NCI-H1092 treated with DMSO at 0.1 percent for 48 hours (cell line): ENCODE measurements at regions not wholly inside any gene's neighbourhood (a gene's known extent, or its start where the extent isn't known, plus 50 kb on each side); places are given as distances from the start of the nearest gene placed in this dataset.

ENCODE experiments used
- DNase-seq: peaks from one replicate; lab custom pipeline; 2025; lab: John Stamatoyannopoulos, UW

DNA sequence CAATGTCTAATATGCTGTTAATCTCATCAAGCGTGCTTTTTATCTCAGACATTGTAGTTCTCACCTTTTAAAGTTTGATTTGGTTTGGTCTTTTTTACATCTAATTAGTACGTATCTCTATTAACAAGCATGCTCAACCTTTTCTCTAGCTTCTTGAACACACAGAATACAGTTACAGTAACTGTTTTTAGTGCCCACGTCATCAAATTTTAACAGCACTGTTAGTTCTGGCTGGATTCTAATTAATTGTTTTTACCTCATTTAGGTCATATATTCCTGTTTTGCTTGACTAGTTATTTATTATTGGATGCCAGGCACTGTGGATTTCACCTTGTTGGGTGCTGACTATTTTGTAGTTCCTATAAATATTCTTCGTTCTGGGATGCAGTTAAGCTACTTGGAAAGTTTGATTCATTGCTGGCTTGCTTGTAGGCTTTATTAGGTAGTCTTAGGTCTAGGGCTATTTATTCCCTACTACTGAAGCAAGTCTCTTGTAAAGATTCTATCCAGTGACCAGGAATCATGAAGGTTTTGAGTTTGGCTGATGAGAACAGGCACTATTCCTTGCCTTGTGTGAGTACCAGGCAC is 263.0 kb downstream of the ETAA1 start:
- DNase-seq, result no peak

DNA sequence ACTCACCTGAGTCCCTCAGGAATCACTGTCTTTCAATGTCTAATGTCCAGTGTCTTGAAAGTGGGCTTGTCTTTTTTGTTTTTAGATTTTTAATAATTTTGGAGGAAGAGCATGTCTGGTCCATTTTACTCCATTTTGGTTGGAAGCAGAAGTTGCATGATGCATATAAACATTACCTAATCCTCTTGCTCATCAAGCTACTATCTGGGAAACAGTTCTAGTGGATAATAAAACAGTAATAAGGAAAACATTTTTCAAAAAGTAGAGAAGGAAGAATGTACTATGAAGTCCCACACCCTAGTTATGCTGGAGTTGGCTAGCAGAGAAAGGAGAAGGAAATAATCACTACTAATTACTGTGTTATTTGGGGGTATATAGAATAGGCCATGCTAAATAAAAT is 263.7 kb downstream of the ETAA1 start:
- DNase-seq, result no peak

DNA sequence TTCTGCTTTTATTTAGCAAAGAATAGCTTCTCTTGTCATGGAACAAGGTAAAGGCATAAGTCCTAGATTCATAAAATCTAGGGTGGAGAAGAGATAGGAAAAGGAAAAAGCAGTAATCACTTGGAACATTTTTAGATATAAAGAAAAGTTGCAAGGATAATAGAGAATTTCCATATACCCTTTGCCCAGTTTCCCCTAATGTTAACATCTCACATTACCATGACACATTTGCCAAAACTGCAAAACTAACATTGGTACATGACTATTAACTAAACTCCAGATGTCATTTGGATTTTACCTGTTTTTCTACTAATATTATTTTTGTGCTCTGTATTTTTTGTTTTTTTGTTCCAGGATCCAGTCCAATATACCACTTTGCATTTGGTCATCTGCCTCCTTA is 265.1 kb downstream of the ETAA1 start:
- no peak for DNase-seq

DNA sequence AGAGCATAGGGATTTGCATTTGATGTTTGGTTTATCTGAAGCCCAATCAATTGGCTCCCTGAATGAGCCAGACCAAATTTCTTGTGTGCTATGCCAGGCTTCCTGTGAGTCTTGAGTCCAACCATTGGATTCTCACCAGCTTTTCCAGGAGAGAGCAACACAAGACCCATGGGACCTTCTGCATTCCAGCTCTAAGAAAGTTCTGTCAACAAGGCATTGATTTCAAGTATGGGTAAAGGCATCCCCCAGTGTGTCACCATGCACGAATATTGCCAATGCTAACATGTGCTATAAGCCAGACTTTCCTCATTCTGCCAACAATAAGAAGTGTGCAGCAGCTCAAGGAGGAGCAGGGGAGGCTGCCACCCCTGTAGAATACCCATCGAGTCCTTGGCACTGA is 266.6 kb downstream of the ETAA1 start:
- DNase-seq, result no peak

DNA sequence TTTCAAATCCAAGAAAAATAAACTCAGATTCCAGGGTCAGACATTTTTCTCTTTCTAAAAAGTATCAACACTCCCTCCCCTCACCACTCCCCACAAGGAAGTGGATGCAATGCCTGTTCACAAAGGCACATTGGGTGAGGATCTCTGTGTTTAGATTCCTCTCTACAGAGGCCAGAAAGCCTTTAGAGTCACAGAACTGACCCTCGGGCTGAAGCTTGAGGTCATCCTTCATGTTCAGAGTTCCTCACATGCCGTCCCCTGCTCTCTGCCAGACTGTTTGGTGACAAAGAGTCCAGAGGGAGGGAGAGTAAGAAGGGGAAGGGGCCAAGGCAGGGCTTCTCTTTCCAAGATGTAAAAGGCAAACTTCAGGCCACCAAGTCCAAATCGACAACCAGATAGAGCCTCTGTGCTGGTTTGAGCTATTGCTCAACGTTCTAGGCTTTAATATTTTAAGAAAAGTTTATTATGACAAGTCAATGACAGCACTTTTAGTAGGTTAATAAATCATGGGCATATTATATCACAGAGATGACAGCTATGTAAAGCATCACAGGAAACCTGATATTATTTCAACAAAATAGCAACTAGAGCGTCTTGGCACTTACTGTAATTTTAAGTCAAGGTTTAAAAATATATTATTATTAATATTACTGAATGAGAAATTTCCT is 269.4 kb downstream of the ETAA1 start:
- no peak for DNase-seq

DNA sequence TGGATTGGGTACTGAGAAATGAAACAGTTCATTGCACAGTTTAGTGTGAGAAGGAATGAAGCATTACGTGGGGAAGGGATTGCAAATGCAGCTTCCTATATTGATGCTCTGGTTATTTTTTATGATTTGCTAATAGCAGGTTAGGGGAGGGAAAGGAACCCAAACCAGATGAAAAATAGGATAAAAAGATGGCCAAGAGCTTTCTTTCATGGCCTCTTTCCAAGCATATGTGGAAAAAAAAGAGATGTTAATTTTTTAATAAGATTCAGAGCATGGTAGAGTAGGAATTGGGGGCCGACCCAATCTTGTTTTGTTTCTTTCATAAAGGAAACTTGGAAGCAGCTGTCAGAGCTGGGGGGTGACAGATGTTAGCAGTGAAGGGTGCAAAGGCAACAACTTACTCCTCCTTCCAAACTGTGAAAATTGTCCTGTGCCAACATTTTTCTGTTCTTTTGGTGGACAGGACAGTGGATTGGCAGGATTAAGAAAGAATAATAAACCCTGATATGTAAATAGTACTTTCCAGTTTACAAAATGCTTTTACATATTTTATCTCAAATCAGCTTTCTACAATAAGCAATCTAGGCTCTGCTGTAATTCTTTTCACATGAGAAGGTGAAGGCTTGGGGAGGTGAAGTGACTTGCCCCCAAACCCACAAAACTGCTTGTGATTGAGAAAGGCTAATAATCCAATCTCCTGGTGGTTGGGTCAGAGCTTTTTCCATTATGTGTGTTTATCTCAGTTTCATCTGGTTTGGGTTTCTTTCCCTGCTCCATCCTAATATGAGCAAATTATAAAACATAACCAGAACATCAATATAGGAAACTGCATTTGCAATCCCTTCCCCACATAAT is 270.1 kb downstream of the ETAA1 start:
- DNase-seq, result no peak

DNA sequence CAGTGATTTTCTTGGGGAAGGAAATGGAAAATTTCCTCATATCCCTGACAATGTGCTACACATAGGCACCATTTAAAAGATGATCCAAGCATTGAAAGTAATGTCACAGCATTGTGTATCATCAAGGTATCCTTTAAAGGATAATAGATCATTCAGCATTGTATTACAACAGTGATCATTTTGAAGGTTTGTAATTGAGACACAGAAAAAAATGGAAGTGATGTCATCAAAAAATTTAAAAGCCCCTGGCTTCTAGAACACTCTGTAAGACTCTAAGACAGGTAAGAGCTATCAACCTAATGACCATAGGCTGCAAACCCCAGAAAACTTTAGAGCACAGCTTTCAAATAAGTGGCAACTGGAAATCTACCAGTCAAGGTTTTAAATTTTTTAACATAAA is 271.4 kb downstream of the ETAA1 start:
- DNase-seq, result no peak

DNA sequence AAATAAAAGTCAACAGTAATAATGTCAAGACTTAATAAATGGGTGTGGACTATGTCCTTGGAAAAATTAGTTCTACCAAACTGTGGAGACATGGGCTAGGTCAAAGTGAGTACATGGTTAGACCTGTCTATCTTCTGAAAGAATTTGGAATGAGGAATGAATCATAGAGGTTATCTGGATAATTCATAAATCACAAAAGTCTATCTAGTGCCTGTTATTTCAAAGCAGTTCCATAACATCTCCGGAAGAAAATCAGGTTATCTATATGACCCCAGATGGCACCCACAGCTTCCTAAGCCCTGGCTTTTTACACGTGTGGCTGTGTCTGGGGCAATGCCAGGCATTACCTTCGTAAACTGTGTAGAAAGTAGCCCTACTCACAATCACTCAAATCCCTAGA is 272.0 kb downstream of the ETAA1 start:
- DNase-seq, result no peak

DNA sequence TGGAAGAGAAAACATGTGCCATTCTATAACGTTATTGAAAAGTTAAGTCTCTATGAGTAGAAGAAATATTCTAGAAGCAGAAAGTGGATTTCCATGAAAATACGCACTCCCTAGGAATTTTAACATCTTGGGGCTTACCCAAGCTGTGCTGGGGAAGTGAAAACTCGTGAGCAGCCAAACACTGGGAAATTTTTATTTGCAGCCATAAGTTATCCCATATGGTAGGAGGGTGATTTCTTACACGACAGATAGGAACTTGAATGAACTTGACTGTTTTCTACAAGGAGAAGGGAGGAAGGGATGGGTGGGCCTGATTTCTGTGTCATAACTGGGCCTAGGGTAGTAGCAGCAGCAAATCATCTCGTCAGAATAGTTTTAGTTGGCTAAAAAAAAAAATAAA is 272.6 kb downstream of the ETAA1 start:
- no peak for DNase-seq

DNA sequence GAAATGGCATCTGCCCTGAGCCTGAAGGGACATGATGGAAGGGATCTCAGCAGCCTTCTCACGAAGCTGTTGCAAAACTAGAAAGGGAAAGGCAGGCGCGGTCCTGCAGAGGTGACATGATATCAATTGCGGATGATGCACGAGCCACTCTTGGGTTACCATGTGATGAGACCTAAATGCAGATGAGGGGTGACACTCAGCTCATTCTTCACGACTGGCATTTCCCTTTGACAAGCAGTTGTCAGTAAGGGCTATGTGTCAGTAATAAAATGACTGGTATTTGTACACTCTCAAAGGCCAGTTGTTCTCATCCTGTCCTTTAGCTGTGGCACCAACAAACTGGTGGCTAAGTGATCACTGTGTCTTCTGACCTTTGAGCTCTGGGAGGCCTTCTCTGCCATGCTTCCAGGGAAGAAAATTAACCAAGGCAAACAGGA is 273.6 kb downstream of the ETAA1 start:
- no peak for DNase-seq

DNA sequence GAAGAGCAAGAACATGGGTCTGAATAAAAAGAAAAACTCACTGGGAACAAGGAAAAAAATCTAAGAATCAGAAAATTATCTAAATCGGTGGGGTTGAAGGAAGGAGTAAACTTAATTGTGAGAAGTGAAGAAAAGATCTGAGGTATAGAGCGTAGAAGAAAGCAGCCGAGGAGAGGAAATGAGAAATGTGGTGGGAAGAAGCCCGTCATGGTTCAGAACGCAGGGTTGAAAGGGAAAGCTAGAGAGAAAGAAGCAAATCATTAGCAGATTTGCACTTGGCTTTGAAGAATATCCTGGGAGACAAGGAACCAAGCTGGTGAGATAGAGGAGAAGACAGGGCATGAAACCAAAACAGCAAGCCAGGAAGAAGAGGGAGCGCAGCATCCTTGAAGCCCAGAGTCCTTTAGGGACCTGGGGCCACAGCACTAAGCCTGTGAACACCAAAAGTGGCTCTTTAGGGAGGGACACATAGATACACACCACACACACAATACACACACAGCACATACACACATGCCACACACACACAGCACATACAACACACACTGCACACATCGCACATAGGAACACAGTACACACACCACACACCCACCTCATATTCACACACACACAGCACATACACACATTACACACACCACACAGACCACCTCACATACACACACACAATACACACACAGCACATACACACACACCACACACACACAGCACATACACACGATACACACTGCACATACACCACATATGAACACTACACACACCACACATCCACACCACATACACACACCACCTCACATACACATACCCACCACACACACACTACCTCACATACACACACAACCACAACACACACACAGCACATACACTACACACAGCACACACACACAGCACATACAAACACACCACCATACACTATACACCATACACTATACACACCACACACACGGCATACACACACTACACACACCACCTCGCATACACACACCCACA is 274.6 kb downstream of the ETAA1 start:
- DNase-seq, result no peak

DNA sequence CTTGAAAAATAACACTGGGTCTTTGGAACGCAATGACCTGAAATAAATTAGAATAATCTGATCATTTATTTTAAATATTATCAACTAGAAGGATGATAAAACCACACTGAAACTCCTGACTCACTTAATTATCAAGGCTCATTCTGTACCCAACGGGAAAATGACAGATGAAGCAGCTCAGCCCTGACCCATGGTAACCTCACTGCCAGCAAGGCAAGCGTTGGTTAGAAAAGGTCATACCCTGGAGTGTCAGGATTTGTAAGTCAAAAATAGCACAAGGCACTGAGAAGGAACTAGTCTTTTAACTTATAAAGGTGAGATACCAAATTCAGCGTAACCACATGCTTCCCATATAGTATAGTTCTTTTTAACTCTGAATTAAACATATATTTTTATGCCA is 277.5 kb downstream of the ETAA1 start:
- DNase-seq, result no peak

DNA sequence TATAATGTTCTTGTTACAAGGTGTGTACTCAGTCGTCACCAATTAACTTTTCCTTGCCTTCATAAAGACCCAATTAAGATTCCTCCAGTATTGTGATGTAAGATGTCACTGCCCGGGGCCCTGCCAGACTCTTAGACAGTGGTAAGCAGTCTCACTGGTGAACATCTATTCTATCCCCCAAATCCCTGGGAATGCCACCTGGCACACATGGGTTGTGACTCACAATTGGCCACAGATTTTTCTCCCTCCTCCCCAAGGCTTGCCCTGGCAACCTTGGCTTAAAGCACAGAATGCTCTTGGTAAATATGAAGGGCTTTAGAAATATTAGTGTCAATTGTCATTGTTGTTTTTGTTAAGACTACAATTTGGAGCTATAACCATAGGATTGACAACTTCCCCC is 287.9 kb downstream of the ETAA1 start:
- no peak for DNase-seq

DNA sequence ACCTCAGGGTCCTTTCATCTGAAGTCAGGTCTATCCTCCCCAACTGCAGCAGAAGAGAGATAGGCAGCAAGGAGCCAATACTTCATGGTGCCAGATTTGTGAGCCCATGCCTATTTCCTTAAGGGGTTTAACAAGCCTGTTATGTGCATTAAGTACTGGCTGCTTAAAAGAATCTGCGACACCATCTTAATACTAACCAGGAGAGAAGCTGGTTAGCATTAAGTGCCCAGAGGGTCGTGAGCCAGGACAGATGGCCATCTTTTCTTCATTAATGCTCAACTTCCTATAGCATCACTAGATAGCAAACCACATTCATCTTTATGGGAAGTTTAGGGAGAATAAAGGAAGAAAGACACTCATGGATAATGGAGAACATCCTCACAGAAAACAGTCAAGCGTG is 289.1 kb downstream of the ETAA1 start:
- DNase-seq, result no peak

DNA sequence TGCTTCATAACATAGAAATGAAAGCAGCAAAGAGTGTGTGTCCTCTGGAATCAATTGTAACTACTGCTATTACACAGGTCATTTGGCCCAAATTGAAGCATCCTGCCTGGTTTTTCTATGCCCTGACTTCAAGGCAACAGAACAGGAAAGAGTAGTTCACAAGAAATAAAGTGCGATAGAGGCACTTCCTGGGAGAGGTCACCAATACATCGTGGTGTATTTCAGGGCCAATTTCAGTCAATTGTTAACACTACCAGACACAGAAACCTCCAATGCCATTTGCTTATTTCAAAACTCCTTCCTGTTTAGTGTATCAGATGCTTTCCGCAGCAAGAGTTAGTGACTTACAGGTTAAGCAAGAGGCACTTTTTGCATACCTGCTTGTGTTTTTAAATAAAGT is 292.1 kb downstream of the ETAA1 start:
- DNase-seq, result no peak

DNA sequence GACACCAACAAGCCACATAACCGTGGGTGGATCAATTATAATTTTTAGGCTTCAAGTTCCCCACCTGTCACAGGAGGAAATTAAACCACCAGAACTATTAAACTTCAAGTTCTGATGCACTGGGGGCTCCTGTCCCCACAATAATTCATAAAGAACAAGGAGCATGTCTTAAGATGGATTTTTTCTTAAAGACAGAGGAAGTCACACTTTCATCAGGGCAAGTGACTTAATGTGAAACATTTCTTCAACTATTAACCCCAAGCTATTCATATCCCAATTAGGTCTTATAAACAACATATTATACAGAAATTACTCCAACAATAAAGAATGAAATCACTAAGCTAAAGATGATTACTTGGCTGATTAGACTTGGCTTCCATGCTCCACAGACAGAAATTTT is 292.5 kb downstream of the ETAA1 start:
- DNase-seq, result no peak

DNA sequence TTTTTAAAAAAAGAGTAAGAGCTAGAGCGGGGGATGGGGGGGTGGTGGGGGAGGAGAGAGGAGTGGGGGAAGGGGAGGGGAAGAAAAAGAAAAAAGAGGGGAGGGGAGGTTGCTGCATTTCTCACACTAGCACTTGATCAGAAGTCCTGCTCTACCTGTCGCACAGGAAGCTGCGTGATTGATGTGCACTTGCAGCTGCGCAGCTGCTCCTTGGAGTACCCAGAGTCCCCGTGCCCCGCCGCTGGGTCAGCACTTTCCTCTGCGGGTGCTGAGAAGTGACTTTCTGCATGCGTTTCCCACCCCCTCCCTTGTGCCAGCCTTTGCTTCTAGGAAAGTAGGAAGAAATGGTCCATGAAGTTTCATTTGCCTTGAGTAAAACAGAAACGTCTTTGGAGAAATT is 297.3 kb downstream of the ETAA1 start:
- DNase-seq, result no peak

DNA sequence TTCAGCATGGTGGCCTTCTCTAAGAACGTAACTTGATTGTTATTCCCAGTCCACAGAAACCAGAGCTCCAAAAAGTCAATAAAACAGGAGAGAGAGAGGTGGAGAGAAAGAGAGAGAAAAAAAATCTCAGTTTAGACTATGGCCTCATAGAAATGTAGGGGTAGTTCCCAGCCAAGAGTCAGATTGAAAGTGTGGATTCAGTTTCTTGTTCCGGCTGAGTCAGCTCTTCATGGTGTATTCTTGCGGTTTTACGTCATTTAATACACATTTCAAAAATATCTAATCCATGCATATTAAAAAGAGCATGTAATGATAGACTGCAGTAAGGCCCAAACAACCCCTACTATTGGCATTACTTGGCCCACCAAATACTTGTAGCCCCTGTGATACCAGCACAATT is 303.9 kb downstream of the ETAA1 start:
- no peak for DNase-seq

DNA sequence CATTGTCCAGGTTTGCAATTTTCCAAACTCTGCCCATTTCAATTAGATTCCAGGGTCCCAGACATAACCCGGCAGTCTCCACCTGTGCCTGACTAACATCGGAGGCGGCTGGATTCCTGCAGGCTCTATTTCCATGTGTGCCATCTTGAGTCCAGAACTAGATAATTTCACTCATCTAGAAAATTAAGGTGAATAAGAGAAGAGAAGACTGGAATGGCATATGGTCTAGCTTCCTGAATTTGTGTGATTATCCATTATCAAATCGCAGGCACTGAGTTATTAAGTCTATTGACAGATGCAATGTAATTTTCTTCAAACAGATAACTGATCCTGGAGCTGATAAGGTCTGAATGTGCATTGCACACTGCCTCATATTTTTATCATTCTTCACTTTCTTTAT is 305.2 kb downstream of the ETAA1 start:
- DNase-seq, result no peak

DNA sequence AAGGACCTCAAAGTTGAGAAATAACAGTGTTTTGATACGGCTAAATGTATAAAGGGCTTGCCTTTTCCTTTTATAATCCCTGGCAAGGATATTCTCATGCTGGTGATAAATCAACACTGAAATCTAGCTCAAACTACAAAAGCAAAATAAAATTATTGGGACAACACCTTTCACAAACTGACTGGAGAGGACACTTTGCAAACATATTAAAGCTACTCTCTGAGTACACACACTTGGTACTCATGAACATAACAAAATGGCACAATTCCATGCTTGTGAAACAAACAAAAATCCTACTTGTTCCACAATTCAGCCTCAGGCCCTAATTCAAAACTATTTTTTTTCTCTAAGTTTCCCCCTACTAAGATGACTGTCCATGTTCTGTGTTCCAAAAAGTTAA is 305.8 kb downstream of the ETAA1 start:
- no peak for DNase-seq

DNA sequence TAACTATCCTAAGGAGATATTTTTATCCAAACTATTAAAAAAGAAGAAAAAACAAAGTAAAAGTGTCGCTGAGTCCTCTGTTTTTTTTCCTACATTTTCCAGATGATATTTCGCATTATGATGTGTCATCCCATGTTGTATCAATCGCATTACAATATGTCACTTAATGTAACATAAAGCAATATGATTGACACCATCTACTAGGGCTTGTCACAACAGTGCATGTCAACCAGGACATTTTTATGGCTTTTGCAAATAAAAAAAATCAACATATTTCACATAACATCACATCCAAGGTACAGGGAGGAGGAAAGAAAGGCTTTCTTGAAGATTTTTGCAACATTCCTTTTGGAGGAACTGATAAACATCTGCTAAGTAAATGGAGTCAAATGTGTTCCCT is 308.9 kb downstream of the ETAA1 start:
- no peak for DNase-seq

DNA sequence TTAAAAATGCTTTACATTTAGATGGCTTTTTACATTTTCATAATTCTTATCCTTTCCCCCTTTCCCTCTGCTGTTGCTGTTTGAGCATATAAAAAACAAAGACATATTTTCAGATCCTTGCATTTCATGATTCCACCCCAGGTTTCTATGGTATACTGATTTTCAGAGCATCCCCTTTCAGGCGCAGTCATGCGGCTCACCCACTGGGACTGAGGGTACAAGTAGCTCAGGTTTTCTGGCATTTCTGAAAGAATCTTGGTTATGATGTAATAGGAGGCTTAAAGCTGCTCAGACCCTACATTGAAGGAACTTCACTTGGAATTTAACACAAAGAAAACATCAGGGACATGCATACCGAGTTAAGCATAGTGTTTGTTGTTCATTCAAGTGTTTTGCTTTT is 310.8 kb downstream of the ETAA1 start:
- DNase-seq, result no peak
